ENCODE measurements at regions not wholly inside any gene's neighbourhood (a gene's known extent, or its start where the extent isn't known, plus 50 kb on each side); places are given as distances from the start of the nearest gene placed in this dataset.

DNA sequence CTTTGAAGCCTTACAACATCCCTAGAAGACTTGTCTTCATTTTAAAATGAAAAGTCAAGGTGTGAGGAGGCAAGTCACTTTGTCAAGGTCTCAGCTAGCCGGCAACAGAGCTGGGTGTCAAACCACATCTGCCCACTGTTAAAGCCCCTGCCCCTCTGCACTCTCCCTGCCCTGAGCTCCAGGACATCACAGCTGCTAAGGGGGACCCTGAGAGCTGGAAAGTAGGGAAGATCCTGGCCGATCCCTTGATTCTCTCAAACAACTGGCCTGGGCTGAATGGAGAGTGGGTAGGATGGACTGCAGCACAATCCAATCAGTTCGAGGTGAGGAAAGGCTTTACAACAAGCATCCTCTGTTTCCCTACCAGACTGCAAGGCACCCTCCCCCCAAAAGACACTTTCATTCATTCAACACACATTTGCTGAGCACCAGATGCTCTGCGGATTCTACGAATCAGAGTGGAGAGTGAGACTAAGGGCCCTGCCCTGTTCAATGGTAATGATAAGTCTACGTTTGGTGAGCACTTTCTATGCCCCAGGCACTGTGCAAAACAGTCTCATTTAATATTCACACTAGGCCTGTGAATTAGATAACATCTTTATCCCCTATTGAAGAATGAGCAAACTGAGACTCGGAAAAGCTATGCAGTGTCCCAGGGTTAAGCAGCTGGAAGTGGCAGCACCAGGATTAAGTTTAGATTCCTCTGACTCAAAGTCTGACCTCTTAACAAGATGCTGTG is 148.1 kb downstream of the HERPUD2 start:
- no peaks in the 10 kb centered on the region for H3K9me3 Mint-ChIP-seq
- Histone ChIP-seq H3K9me3 (ENCODE audit: low read depth) (no peaks in the 10 kb centered on the region), H2AFZ (replicated peaks) (no peak overlapping the region), H3F3A (ENCODE audit: low read depth) (no peaks in the 10 kb centered on the region), H3K27ac (no peak overlapping the region), H4K20me1 (ENCODE audit: low read depth) (no peaks in the 10 kb centered on the region), H3K9ac (no peak overlapping the region), H3K79me2 (ENCODE audit: low read depth) (no peaks in the 10 kb centered on the region), H3K27me3 (no peaks in the 10 kb centered on the region), H3K4me2 (no peak overlapping the region), H3K4me1 (no peaks in the 10 kb centered on the region), H3K36me3 (no peaks in the 10 kb centered on the region), H3K4me3 (no peak overlapping the region)
- peaks cover 4% of the 10 kb centered on the region for H3K27me3 Mint-ChIP-seq (ENCODE audit: insufficient read depth, low read depth)
- H3K4me3 Mint-ChIP-seq: no peak overlapping the region
- TF ChIP-seq EZH2 (IDR thresholded peaks at IDR 0.05) (no peak), EZH2phosphoT487 (IDR thresholded peaks at IDR 0.05) (no peak)
- TF ChIP-seq, protein P1, sequence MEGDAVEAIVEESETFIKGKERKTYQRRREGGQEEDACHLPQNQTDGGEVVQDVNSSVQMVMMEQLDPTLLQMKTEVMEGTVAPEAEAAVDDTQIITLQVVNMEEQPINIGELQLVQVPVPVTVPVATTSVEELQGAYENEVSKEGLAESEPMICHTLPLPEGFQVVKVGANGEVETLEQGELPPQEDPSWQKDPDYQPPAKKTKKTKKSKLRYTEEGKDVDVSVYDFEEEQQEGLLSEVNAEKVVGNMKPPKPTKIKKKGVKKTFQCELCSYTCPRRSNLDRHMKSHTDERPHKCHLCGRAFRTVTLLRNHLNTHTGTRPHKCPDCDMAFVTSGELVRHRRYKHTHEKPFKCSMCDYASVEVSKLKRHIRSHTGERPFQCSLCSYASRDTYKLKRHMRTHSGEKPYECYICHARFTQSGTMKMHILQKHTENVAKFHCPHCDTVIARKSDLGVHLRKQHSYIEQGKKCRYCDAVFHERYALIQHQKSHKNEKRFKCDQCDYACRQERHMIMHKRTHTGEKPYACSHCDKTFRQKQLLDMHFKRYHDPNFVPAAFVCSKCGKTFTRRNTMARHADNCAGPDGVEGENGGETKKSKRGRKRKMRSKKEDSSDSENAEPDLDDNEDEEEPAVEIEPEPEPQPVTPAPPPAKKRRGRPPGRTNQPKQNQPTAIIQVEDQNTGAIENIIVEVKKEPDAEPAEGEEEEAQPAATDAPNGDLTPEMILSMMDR (IDR thresholded peaks at IDR 0.05): no peak
- H3K36me3 Mint-ChIP-seq: no peaks in the 10 kb centered on the region
- DNase-seq (ENCODE audit: low spot score): no peak
- H3K27ac Mint-ChIP-seq: no peak overlapping the region
- H3K4me1 Mint-ChIP-seq: peaks cover 2% of the 10 kb centered on the region

GRCh38 chr7:35545831-35546230 is 149.1 kb downstream of the HERPUD2 start:
- no peaks in the 10 kb centered on the region for H3K79me2 ChIP-seq (ENCODE audit: low read depth)
- Mint-ChIP-seq H3K4me1 (peaks cover 2% of the 10 kb centered on the region), H3K9me3 (no peaks in the 10 kb centered on the region), H3K27ac (no peak overlapping the region), H3K27me3 (ENCODE audit: insufficient read depth, low read depth) (peaks cover 4% of the 10 kb centered on the region), H3K36me3 (no peaks in the 10 kb centered on the region), H3K4me3 (no peak overlapping the region)
- H2AFZ ChIP-seq (replicated peaks): no peak overlapping the region
- no peak overlapping the region for H3K4me2 ChIP-seq
- H3K4me1 ChIP-seq: no peaks in the 10 kb centered on the region
- H3K4me3 ChIP-seq: no peak overlapping the region
- no peaks in the 10 kb centered on the region for H3K27me3 ChIP-seq
- no peaks in the 10 kb centered on the region for H4K20me1 ChIP-seq (ENCODE audit: low read depth)
- no peaks in the 10 kb centered on the region for H3F3A ChIP-seq (ENCODE audit: low read depth)
- no peaks in the 10 kb centered on the region for H3K9me3 ChIP-seq (ENCODE audit: low read depth)
- no peak overlapping the region for H3K27ac ChIP-seq
- no peak for DNase-seq (ENCODE audit: low spot score)
- no peaks in the 10 kb centered on the region for H3K36me3 ChIP-seq
- TF ChIP-seq EZH2phosphoT487 (IDR thresholded peaks at IDR 0.05) (no peak), EZH2 (IDR thresholded peaks at IDR 0.05) (no peak)
- TF ChIP-seq, protein P1 (IDR thresholded peaks at IDR 0.05): no peak
- no peak overlapping the region for H3K9ac ChIP-seq

GRCh38 chr7:35544028-35544742 is 150.8 kb downstream of the HERPUD2 start:
- no peaks in the 10 kb centered on the region for H3K9me3 Mint-ChIP-seq
- H3K9ac ChIP-seq: no peak overlapping the region
- no peaks in the 10 kb centered on the region for H3K79me2 ChIP-seq (ENCODE audit: low read depth)
- no peaks in the 10 kb centered on the region for H3F3A ChIP-seq (ENCODE audit: low read depth)
- no peak overlapping the region for H3K27ac Mint-ChIP-seq
- peaks cover 4% of the 10 kb centered on the region for H3K27me3 Mint-ChIP-seq (ENCODE audit: insufficient read depth, low read depth)
- H2AFZ ChIP-seq (replicated peaks): no peak overlapping the region
- no peaks in the 10 kb centered on the region for H3K9me3 ChIP-seq (ENCODE audit: low read depth)
- DNase-seq (ENCODE audit: low spot score): no peak
- peaks cover 2% of the 10 kb centered on the region for H3K4me1 Mint-ChIP-seq
- no peak overlapping the region for H3K4me2 ChIP-seq
- no peak overlapping the region for H3K4me3 ChIP-seq
- H3K4me1 ChIP-seq: no peaks in the 10 kb centered on the region
- peaks cover 2% of the 10 kb centered on the region for H3K27me3 ChIP-seq
- no peaks in the 10 kb centered on the region for H3K36me3 ChIP-seq
- H4K20me1 ChIP-seq (ENCODE audit: low read depth): no peaks in the 10 kb centered on the region
- TF ChIP-seq EZH2phosphoT487 (IDR thresholded peaks at IDR 0.05): no peak
- TF ChIP-seq, protein P1 (IDR thresholded peaks at IDR 0.05): no peak
- no peak overlapping the region for H3K4me3 Mint-ChIP-seq
- H3K36me3 Mint-ChIP-seq: no peaks in the 10 kb centered on the region
- no peak overlapping the region for H3K27ac ChIP-seq

Data from neural progenitor cell (in vitro differentiated cells).